Kidney epithelial cell (primary cell): ENCODE measurements at regions not wholly inside any gene's neighbourhood (a gene's known extent, or its start where the extent isn't known, plus 50 kb on each side); places are given as distances from the start of the nearest gene placed in this dataset.

ENCODE experiments used
- DNase-seq: peaks from one replicate; pipeline ENCODE4 v3.0.0-alpha.2; 2010; ENCODE audit warnings: low read depth
- H3K27me3 ChIP-seq: 2 replicates; pipeline ENCODE4 v1.6.0; 2011; ENCODE audit warnings: low read length; ENCODE audit not compliant: control insufficient read depth, insufficient read depth
- H3K36me3 ChIP-seq: 2 replicates; pipeline ENCODE4 v1.5.1; 2011; ENCODE audit warnings: low read length; ENCODE audit not compliant: control insufficient read depth, insufficient read depth
- H3K4me3 ChIP-seq: 2 replicates; pipeline ENCODE4 v1.5.1; 2011; ENCODE audit warnings: low read depth, mild to moderate bottlenecking, control low read depth, low read length
- CTCF ChIP-seq: IDR thresholded peaks from 2 replicates; pipeline ENCODE4 v1.5.1; 2011; ENCODE audit warnings: mild to moderate bottlenecking, moderate library complexity, low read length, control low read depth, inconsistent platforms; ENCODE audit not compliant: insufficient read depth, poor library complexity, severe bottlenecking

- DNase-seq, result no peak
- Histone ChIP-seq H3K4me3 (no peak overlapping the region), H3K27me3 (no peaks in the 10 kb centered on the region), H3K36me3 (no peaks in the 10 kb centered on the region)
- no peak for TF ChIP-seq CTCF
Observed at GRCh38 chr20:50276119-50277063, 85.8 kb downstream of the CEBPB start.

DNA sequence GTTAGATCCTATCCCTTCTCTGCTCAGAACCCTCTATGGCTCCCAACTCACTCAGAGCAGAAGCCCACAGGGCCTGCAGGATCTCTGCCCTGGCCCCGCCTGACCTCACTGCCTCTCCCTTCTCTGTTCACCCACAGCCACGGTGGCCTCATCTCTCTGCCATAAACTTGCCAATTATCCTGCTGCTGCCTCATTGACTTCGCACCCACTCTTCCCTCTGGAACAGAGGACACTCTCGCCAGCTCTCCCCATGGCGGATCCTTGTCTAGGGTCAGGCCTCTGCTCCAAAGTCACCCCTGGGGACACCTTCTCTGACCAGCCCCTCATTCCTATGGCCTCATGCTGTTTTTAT, 86.4 kb downstream of the CEBPB start:
- DNase-seq, result no peak
- H3K27me3 ChIP-seq, result no peaks in the 10 kb centered on the region
- H3K4me3 ChIP-seq, result no peak overlapping the region
- no peaks in the 10 kb centered on the region for H3K36me3 ChIP-seq
- TF ChIP-seq CTCF, result no peak

DNA sequence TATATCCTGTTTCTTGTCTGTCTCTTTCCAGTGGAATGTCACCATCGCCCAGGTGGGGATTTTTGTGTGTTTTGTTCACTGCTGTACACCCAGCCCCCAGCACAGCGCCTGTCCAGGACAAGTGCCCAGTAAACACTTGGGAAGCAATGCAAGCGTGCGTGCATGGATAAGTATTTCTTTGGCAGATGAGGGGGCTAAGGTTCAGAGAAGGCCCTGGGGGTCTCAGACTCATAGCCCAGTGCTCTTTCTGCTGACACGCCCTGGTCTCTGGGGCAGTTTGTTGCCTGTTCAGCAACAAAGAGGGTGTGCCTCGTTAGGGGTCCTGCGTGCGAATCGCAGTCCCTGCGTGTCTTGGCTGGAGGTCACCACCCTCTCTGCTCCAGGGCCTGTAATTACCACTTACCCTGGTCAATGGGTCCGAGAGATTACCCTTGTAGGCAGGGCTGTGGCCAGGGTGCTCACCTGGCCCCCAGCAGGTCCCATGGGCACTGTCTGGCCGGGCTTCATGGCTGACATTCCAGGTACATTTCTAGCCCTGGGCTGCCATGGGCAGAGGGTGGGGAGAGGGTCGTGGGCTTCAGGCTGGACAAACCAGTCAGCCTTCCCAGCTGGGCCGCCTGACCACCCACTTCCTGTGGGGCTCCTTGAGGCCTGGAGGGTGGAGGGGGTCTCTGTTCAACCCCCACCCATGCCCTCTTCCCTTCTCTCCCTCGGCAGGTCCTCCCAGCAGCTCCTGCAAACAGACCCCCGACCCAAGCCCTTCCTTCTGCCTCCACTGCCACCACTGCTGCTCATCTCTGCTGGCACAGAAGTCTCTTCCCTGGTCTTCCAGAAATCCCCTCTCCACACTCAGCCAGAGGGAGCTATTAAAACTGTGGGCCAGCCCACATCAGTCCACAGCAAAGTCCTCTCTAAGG, 87.1 kb downstream of the CEBPB start:
- Histone ChIP-seq H3K36me3 (no peaks in the 10 kb centered on the region), H3K27me3 (no peaks in the 10 kb centered on the region), H3K4me3 (no peak overlapping the region)
- no peak for DNase-seq
- no peak for TF ChIP-seq CTCF

DNA sequence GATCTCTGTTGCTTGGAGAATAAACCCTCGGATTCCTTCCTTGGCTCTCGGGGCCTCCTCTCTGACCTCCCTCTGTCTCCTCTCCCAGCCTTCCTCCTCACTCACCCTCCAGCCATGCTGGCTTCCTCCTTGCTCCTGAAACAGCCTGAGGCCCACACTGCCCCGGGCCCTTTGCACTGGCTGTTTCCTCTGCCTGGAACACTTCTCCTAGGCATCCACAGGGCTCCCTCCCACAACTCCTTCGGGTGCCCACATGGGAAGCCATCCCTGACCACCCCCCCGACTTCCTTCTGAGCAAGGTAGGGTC, 87.7 kb downstream of the CEBPB start:
- Histone ChIP-seq H3K27me3 (no peaks in the 10 kb centered on the region), H3K4me3 (no peak overlapping the region), H3K36me3 (no peaks in the 10 kb centered on the region)
- DNase-seq, result no peak
- TF ChIP-seq CTCF, result no peak

DNA sequence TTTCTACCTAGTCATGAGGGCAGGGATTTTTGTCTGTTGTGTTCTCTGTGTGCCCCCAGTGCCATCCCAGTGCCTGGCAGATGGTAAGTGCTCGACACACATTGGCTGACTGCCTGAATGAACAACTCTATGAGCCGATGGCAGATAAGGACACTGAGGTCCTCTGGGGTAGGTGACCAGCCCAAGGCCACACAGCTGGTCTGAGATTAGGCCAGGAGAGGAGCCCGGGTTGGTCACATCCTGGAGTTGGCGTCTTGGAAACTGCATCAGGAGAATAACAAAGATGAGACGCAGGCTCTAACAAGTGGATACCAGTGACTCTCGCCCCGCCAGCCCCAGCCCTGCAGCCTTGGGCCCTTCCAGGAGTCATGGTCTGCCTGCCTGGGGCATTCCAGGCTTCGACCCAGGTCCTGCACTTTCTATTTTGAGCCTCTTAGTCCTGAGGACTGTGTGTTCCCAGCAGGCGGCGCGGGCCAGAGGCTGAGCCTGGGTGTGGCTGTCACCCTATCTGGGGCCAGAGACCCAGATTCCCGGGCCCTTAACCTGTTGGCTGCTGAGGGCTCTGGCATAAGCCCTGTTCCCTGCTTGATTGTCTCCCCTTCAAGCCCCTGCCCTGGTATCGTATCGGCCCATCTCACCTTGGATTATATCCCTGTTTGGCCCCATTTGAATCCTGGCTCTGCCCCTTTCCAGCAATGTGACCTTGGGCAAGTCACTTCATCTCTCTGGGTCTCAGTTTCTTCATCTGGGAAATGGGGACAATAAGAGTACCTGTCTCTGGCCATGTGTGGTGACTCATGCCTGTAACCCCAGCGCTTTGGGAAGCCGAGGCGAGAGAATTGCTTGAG, 88.3 kb downstream of the CEBPB start:
- DNase-seq, result no peak

More for the DNA sequence above, 88.3 kb downstream of the CEBPB start:
- no peak overlapping the region for H3K4me3 ChIP-seq
- H3K27me3 ChIP-seq, result no peaks in the 10 kb centered on the region
- no peak for TF ChIP-seq CTCF
- H3K36me3 ChIP-seq, result no peaks in the 10 kb centered on the region
